NCI-H774 (cell line): ENCODE measurements at regions not wholly inside any gene's neighbourhood (a gene's known extent, or its start where the extent isn't known, plus 50 kb on each side); places are given as distances from the start of the nearest gene placed in this dataset.
A peak's percentile ranks its signal among the peaks of the same experiment; 100 is the strongest.

Source experiments
- DNase-seq: peaks from one replicate; lab custom pipeline; 2025; lab: John Stamatoyannopoulos, UW

GRCh38 chr20:59403261-59403961 is 103.0 kb downstream of the EDN3 start:
- peak; percentile 32 for DNase-seq

- DNase-seq, result no peak
Measured at GRCh38 chr20:59403962-59404314, 103.5 kb downstream of the EDN3 start.

GRCh38 chr20:59404749-59405148 is 104.3 kb downstream of the EDN3 start:
- DNase-seq, result no peak

- peak; percentile 41 for DNase-seq
Measured at GRCh38 chr20:59405226-59406200, 105.1 kb downstream of the EDN3 start.

- DNase-seq, result no peak
Measured at GRCh38 chr20:59406446-59406845, 106.0 kb downstream of the EDN3 start.

- DNase-seq, result no peak
Measured at GRCh38 chr20:59411170-59411569, 110.8 kb downstream of the EDN3 start.

GRCh38 chr20:59411589-59411988 is 111.2 kb downstream of the EDN3 start:
- no peak for DNase-seq

- no peak for DNase-seq
Measured at GRCh38 chr20:59412181-59412580, 111.8 kb downstream of the EDN3 start.

GRCh38 chr20:59412875-59413284 is 112.5 kb downstream of the EDN3 start:
- no peak for DNase-seq

GRCh38 chr20:59413326-59413865 is 113.0 kb downstream of the EDN3 start:
- no peak for DNase-seq

- DNase-seq, result no peak
Measured at GRCh38 chr20:59414936-59415623, 114.7 kb downstream of the EDN3 start.

- no peak for DNase-seq
Measured at GRCh38 chr20:59416916-59417315, 116.5 kb downstream of the EDN3 start.

GRCh38 chr20:59421089-59421488 is 120.7 kb downstream of the EDN3 start:
- no peak for DNase-seq

- DNase-seq, result no peak
Measured at GRCh38 chr20:59421920-59422637, 121.7 kb downstream of the EDN3 start.

GRCh38 chr20:59422872-59423544 is 122.6 kb downstream of the EDN3 start:
- no peak for DNase-seq

GRCh38 chr20:59424976-59425375 is 124.6 kb downstream of the EDN3 start:
- no peak for DNase-seq

GRCh38 chr20:59425572-59425971 is 125.2 kb downstream of the EDN3 start:
- no peak for DNase-seq

- no peak for DNase-seq
Measured at GRCh38 chr20:59428006-59428405, 127.6 kb downstream of the EDN3 start.

GRCh38 chr20:59428441-59429205 is 128.2 kb downstream of the EDN3 start:
- no peak for DNase-seq

GRCh38 chr20:59429396-59429795 is 129.0 kb downstream of the EDN3 start:
- DNase-seq, result no peak
